ENCODE measurements at regions not wholly inside any gene's neighbourhood (a gene's known extent, or its start where the extent isn't known, plus 50 kb on each side); places are given as distances from the start of the nearest gene placed in this dataset.

DNA sequence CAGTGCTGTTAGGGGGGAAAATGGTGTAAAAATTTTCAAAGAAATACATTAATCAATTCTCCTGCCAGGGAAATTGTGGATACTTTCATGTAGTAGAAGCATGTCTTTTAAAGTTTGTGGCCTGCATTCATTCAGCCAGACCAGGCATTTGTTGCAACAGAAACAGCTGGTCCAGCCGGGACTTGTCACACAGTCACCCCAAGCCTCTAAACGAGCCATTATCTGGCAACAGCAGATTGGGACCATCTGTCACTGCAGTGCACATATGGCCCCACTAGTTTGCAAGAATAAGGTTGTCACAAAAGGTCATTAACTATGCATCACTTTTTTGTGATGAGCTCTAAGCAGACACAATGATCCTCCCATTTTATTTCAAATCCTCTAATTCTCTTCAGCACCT lies 193.9 kb downstream of the PHLDA1 start:
- DNase-seq (ENCODE audit: low read depth): no peak

- no peak for DNase-seq (ENCODE audit: low read depth)
Measured at GRCh38 chr12:75836533-75836932, 195.0 kb downstream of the PHLDA1 start.

- DNase-seq (ENCODE audit: low read depth): peak; percentile 46
Measured at GRCh38 chr12:75834591-75834990, 197.0 kb downstream of the PHLDA1 start.

DNA sequence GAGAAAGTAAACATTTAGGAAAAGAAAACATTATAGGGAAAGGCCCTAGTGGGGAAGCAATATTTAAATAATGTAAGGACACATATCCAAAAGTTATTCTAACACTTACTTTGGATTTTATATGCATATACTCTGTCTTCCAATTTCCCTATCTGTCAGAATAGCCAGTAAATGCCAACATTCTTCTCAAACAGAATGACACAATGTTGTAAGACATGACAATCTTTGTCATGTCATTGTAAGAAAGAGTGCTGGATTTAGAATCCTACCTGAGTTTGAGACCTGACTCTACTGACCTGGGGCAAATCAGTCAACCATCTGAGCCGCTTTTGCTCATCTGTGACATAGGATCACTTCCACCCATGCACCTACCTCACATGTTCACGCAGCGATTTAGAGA lies 198.3 kb downstream of the PHLDA1 start:
- no peak for DNase-seq (ENCODE audit: low read depth)

DNA sequence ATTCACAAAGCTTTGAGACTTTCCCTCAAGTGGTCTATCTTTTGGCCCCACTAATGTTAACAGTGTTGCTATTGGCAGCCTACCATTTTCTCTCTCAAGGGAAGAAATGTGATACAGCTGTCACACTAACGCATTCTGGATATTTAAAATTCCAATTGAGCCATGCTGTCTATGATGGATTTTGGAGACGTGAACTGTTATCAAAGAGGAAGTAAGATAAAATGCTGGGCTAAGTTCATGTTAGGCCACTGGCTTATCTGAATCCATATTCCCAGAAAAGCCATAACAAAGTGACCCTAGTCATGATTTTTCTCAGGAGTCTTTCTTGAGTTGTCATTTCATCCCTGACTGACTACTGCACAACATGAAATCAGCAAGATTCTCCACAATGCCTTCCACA lies 200.2 kb downstream of the PHLDA1 start:
- no peak for DNase-seq (ENCODE audit: low read depth)

DNA sequence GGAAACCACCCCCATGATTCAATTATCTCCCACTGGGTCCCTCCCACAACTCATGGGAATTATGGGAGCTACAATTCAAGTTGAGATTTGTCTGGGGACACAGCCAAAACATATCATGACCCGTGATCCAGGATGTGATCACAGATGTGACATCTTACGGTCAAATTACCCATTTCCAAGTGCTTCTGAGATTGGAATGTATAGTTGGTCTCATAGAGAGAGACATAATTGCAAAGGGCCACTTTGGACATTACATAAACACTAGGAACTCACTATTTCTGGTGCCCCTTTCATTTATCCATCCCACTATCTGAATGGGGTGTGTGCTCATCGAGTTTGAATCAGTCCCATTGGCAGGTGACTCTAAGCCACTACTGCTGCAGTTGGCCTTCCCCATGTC lies 204.5 kb downstream of the PHLDA1 start:
- DNase-seq (ENCODE audit: low read depth): no peak

- peak; percentile 93 for DNase-seq (ENCODE audit: low read depth)
Measured at GRCh38 chr12:75825686-75826085, 205.9 kb downstream of the PHLDA1 start.

DNA sequence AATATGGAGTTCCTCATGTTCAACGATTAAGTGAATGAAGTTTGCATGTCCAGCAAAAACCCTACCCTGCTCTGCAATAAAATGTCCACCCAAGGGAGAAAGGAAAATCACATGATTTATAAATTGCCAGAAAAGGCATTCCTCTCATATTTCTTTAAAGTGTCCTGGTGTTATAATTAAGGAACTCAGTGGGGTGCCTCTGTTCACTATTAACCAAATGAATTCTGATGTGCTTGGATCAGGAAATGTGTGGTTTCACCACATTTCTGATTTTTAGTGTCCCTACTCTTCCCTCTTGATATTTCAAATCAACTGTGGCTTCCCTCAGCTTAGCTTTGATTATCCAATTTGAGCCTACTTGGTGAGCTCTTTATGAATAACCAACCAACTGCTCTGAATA lies 208.1 kb downstream of the PHLDA1 start:
- DNase-seq (ENCODE audit: low read depth): no peak

DNA sequence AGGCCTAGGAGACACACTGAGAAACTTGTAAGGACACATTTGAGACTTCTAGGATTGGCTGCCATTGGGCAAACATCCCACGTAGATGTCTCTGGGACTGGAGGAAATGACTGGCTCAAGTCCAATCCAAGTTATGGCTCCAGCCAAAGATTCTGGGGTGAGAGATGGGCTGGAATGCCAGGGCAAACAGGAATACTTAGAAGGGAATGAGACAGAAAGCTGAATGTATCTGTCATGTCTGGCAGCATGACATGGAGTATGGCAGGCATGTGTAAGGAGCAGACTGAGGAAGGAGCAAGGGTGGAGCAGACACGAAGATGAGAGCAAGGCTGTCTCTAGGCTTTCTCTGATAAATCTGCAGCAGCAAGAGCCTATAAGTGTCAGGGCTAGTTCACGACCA lies 209.2 kb downstream of the PHLDA1 start:
- DNase-seq (ENCODE audit: low read depth): no peak

DNA sequence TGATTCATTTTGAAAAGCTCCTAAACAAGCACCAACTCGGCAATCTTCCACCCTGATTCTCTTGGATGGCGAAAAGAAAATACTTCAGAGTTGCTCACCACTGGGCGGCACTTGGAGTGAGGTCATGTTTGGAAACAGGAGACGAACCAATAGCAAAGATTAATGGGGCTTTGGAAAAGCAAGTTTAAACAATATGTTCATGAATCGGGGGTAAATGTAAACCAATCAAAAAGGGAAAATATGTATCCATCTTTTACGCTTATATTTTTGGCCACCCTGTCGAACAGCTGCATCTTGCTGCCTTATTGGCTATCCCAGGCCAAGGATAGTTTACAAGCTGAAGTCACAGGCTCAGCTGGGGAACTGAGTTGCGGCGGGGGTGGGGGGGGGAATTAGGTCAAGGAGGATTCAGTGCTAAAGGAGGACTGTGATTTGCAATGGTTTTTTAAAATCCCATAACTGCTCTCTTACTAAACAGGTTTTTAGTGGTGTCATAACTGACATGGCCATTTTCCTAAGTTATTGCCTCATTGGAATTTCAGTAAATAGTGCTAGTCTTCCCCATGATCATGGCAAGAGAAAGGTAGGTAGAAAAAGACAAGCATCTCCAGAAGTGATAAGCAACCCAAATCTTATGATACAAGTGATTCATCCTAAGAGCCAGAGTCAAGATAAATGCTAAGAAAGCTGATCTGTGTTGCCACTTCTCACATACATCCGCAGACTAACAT lies 210.6 kb downstream of the PHLDA1 start:
- DNase-seq (ENCODE audit: low read depth): peak; percentile 35

DNA sequence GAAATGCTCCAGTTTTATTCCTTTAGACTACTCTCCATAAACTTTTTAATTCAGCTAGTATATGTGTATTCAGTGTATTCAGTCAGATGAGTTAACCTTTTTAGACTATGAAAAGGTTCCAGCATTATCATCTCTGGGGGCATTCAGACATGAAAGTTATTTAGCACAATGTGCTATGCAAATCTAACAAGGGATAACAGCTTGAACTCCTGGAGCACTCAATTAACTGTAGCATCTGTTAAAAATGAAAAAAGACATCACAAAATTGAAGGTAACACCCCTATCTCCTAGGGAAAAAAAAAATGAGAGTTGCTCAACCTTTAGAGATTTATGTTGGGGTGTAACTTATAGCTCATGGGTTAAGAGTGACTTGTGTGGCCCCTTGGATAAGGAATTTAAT lies 211.5 kb downstream of the PHLDA1 start:
- DNase-seq (ENCODE audit: low read depth): no peak

DNA sequence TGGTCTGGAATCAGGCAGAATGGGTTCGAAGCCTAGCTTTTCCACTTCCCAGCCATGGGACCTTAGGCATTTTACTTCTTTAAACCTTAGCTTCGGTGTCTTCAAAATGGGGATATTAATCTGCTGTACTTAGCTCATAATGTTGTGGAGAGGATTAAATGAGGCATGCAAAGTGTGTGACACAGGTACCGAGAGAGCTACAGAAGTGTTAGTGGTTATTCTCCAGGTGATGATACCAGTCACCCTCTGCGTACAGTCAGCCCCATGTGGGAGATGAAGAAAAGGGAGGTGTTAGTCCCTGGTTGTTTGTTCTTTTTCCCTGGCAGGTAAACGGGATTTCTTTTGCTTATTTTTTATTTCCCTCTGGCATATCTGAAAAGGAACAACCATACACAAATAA lies 212.1 kb downstream of the PHLDA1 start:
- no peak for DNase-seq (ENCODE audit: low read depth)

DNA sequence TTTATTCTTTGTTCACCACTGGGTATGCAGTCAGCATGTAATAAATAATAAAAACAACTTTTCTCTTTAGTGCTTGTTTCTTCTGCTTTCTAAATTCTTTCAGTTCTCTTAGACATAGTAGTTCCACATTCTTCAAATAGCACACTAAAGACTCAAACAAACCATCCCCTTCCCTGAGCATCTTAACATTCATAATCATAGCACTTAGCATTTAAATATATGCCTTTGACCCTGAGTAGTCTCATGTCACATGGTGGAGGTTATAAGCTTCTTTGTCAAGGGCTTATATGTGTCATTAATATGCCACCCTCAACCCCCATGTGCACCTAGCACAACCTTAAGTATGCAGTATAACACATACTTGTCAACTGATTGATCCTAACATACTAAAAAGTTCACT lies 212.7 kb downstream of the PHLDA1 start:
- DNase-seq (ENCODE audit: low read depth): peak; percentile 26

GRCh38 chr12:75816897-75817296 lies 214.7 kb downstream of the PHLDA1 start:
- peak; percentile 93 for DNase-seq (ENCODE audit: low read depth)

- peak; percentile 59 for DNase-seq (ENCODE audit: low read depth)
Measured at GRCh38 chr12:75815756-75816155, 215.8 kb downstream of the PHLDA1 start.

DNA sequence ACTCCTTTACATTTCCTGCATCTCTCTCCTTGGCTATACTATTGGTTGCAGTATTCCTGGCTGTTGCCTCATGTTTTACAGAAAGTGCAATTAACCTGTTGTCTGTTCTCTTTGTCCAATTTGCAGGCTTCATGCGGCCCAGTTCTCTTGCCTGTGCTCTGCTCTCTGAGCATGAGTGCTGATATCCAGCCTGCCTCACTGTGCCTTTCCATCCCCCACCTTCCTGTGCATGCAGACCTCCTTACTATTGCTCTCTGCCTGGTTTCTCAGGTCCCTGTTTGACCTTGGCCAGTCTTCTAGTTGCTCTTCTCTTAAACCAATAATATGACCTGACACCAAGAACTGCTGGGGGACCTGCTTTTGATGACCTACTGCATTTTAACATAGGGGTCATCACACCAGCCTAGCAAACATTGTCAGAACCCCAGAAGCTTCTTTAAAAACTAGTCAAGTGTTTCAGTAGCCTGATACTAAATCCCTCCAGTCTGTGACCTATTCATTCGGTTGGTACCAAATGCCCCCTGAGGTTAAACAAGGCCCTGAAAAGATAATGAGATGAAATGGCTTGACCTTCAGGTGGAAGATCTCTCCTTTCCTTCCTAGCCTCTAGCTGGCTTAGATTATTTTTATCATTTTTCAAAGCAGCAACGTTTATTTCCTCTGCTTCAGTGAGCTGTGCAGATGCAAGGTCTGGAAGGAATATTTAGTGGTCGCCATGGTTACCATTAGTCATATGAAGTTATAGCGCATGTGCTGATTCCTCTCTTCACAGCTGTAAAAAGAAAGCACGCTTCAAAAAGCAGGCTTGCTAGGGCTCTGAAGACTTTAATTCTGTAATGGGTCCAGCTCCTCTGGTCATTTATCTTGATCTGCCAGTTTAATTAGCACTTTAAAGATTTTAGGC lies 216.5 kb downstream of the PHLDA1 start:
- DNase-seq (ENCODE audit: low read depth): peak; percentile 94

DNA sequence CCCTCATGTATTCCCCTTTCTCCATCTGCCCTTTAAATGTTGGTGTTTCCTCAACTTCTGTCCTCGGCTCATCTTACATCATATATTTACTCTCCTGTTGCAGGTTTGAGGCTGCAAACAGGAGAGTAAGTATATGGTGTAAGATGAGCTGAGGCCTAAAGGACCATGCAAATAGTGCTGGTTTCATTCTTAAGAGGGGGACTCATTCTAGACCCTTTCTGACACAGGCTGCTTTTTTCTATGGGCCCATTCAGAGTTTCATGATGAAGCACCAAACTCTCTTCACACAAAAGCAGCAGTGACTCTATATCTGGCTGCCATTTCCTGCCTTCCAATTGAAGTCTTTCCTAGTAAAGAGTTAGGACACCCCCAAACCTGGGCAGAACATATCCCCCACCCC lies 218.5 kb downstream of the PHLDA1 start:
- DNase-seq (ENCODE audit: low read depth): no peak

DNA sequence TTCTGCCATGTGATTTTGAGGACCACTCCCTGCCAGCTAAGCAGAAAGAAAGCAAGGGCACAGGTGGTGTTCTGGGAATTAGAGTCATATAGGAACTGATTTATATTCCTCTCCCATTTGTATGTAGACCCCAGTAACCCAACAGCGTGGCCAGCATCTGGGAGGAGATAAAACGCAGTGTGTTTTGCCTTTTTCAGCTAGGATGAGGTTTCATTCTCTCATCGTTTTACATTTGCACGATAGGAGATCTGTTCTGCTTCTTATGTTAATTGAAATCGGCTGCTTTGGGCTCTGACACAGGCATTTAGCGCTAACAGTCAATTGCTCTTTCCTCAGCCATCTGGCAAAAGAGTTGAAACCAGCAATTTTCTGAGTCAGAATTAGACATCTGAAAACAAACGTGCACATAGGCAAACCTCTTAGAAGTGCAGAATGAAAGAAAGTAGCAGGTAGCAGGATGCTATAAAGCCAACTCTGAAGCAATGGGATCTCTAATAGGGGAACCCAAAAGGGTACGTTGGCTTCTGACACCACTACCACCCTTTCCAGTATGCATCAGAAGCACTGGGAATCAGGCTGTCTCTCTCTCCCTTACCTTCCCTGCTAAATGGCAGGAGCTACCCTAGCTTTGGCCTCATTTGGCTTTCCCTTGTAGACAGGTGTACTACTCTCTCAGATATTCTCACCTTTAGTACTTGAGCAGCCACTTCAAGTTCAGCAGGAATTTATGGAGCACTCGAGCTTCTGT lies 219.1 kb downstream of the PHLDA1 start:
- DNase-seq (ENCODE audit: low read depth): peak; percentile 62

- DNase-seq (ENCODE audit: low read depth): no peak
Measured at GRCh38 chr12:75809746-75810145, 221.8 kb downstream of the PHLDA1 start.

DNA sequence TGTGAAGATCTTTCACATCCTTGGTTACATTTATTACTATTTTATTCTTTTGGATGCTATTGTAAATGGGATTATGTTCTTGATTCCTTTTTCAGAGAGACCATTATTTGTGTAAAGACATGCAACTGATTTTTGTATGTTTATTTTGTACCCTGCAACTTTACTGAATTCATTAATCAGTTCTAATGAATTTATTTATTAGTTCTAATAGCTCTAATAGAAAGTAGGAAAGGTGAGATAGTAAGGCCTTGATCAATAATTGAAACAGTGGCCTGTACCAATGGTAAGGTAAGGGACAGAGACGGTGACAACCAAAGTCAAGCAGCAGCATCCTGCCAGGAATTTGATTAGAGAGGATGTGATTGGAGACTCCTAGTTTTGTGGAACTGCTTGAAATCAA lies 224.1 kb downstream of the PHLDA1 start:
- no peak for DNase-seq (ENCODE audit: low read depth)

DNA sequence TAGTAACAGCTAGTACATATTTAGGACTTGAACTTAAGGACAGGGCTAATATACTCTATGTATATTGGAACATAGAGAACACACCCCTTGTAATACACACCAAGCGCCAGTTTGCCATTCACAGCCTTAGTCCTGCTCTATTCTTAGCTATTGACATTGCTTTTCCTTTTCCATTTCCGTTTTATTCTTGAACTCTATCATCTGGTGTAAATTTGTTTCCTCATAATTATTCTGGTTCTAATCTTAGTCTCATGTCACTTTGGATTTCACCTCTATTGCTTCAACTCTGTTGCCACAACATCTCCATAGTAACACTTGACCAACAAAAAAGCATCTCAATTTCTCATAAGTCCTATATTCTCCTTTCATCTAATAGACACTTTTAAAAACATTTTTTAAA lies 225.7 kb downstream of the PHLDA1 start:
- DNase-seq (ENCODE audit: low read depth): no peak

DNA sequence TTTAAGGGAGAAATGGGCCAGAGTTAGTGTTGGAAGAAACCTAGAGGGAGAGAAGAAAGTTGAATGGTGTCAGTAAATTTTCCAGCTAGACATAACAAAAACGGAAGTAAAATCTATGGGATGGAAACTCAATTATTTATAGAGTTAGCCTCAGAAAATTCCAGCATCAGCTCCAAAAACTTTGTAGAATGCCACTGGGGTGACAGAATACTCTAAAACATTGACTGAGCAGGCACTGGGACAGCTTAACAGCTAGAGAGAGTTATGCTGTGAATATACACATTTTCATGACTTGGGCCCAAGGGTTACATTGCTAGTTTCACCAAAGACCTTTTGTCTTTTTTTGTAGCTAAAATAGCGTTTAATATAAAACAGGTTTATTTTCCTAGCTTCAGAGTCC lies 226.3 kb downstream of the PHLDA1 start:
- no peak for DNase-seq (ENCODE audit: low read depth)
